Sigmoid colon (tissue), 4 donors: ENCODE measurements at regions not wholly inside any gene's neighbourhood (a gene's known extent, or its start where the extent isn't known, plus 50 kb on each side); places are given as distances from the start of the nearest gene placed in this dataset.

ENCODE experiments used
- CTCF ChIP-seq, 4 experiments: fragments of 450-650 bp in 3 of 4; fragments of 200-600 bp in 1 of 4; IDR thresholded peaks; one replicate each; pipeline ENCODE4 v1.5.1; 2016 to 2019; ENCODE audit warnings: antibody characterized with exemption in 4 of 4, mild to moderate bottlenecking in 3 of 4, moderate library complexity in 2 of 4
- EP300 ChIP-seq, 4 donors: sonication (generic); formaldehyde crosslinking; IDR thresholded peaks; one replicate each; pipeline ENCODE4 v1.6.1; 2017; ENCODE audit warnings: antibody characterized with exemption in 4 of 4
- POLR2A ChIP-seq, 2 donors: fragments of 450-650 bp; IDR thresholded peaks; one replicate each; pipeline ENCODE4 v1.6.1; 2016; ENCODE audit warnings: antibody characterized with exemption in 2 of 2, mild to moderate bottlenecking in 2 of 2, moderate library complexity in 2 of 2
- POLR2AphosphoS5 ChIP-seq, 4 donors: sonication (generic); formaldehyde crosslinking; IDR thresholded peaks; one replicate each; pipeline ENCODE4 v1.6.1; 2017; ENCODE audit warnings: antibody characterized with exemption in 4 of 4

- TF ChIP-seq CTCF (IDR thresholded peaks at IDR 0.05): no peak
- no peak for TF ChIP-seq POLR2A (IDR thresholded peaks at IDR 0.05)
- TF ChIP-seq EP300 (IDR thresholded peaks at IDR 0.05): no peak
- no peak for TF ChIP-seq POLR2AphosphoS5 (IDR thresholded peaks at IDR 0.05)
These were observed 113.5 kb upstream of the TMEM164 start for GRCh38 chrX:109889289-109890006.
